ENCODE measurements at regions not wholly inside any gene's neighbourhood (a gene's known extent, or its start where the extent isn't known, plus 50 kb on each side); places are given as distances from the start of the nearest gene placed in this dataset.
"Not testable (repeated sequence)": the region's sequence is repeated elsewhere in the genome, so short reads cannot be mapped to it uniquely, and the experiment has no call there.

DNA sequence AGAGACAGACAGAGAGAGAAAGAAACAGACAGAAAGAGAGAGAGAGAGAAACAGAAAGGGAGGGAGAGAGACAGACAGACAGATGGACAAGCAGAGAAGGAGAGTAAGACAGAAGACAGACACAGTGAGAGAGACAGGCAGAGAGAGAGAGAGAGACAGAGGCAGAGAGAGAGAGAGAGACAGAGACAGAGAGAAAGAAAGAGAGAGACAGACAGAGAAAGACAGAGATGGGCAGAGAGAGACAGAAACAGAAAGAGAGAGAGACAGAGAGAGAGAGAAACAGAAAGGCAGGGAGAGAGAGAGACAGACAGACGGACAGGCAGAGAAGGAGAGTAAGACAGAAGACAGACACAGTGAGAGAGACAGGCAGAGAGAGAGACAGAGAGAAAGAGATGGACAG, 754.3 kb upstream of the DEFB115 start:
- TF ChIP-seq, protein P1, sequence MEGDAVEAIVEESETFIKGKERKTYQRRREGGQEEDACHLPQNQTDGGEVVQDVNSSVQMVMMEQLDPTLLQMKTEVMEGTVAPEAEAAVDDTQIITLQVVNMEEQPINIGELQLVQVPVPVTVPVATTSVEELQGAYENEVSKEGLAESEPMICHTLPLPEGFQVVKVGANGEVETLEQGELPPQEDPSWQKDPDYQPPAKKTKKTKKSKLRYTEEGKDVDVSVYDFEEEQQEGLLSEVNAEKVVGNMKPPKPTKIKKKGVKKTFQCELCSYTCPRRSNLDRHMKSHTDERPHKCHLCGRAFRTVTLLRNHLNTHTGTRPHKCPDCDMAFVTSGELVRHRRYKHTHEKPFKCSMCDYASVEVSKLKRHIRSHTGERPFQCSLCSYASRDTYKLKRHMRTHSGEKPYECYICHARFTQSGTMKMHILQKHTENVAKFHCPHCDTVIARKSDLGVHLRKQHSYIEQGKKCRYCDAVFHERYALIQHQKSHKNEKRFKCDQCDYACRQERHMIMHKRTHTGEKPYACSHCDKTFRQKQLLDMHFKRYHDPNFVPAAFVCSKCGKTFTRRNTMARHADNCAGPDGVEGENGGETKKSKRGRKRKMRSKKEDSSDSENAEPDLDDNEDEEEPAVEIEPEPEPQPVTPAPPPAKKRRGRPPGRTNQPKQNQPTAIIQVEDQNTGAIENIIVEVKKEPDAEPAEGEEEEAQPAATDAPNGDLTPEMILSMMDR (IDR thresholded peaks at IDR 0.05; ENCODE audit: borderline replicate concordance, extremely low read depth, low read length, poor library complexity, severe bottlenecking): not testable (repeated sequence)
- TF ChIP-seq EZH2 (IDR thresholded peaks at IDR 0.05; ENCODE audit: borderline replicate concordance, low read depth, low read length, severe bottlenecking): not testable (repeated sequence)

All from DND-41 (cell line).